ENCODE measurements at regions not wholly inside any gene's neighbourhood (a gene's known extent, or its start where the extent isn't known, plus 50 kb on each side); places are given as distances from the start of the nearest gene placed in this dataset.
"Not testable (repeated sequence)": the region's sequence is repeated elsewhere in the genome, so short reads cannot be mapped to it uniquely, and the experiment has no call there.

DNA sequence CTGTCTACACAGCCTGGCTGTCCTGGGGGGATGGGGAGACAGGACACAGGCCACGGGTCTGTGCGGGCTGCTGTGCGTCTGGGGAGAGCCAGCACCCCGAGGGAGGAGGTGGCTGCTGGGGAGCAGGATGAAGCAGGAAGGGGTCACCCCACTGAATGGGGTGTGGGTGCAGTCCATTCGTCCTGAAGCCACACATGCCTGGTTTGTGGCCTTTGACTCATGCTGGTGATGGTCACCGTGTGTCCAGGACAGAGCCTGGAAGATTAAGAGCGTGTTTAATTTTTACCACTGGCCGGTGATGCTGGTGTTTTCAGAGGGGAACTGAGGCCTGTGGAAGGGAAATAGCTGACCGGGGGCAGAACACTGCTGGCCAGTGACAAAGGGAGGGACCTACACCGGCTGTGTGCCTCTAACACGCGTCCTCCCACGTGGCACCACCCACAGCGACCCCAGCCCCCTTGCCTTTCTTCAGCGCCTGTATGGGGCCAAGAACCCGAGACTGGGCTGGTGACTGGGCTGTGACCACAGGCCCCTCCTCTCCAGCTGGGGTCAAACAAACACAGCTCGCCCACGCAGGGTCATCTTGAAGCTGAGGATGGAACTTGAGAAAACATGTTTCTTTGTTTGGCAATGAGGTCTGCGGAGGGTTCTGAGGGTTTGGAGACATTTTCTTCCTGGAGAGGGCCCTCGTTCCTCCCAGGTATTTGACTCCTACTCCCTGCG lies 99.5 kb upstream of the LRPAP1 start:
- TF ChIP-seq, protein P1, sequence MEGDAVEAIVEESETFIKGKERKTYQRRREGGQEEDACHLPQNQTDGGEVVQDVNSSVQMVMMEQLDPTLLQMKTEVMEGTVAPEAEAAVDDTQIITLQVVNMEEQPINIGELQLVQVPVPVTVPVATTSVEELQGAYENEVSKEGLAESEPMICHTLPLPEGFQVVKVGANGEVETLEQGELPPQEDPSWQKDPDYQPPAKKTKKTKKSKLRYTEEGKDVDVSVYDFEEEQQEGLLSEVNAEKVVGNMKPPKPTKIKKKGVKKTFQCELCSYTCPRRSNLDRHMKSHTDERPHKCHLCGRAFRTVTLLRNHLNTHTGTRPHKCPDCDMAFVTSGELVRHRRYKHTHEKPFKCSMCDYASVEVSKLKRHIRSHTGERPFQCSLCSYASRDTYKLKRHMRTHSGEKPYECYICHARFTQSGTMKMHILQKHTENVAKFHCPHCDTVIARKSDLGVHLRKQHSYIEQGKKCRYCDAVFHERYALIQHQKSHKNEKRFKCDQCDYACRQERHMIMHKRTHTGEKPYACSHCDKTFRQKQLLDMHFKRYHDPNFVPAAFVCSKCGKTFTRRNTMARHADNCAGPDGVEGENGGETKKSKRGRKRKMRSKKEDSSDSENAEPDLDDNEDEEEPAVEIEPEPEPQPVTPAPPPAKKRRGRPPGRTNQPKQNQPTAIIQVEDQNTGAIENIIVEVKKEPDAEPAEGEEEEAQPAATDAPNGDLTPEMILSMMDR (IDR thresholded peaks at IDR 0.05; ENCODE audit: poor library complexity) = not testable (repeated sequence)
- TF ChIP-seq EZH2 (IDR thresholded peaks at IDR 0.05; ENCODE audit: borderline replicate concordance) = not testable (repeated sequence)

Measured in hepatocyte (in vitro differentiated cells).